H54 (cell line): ENCODE measurements at regions not wholly inside any gene's neighbourhood (a gene's known extent, or its start where the extent isn't known, plus 50 kb on each side); places are given as distances from the start of the nearest gene placed in this dataset.
A peak's percentile ranks its signal among the peaks of the same experiment; 100 is the strongest.

Source experiments
- DNase-seq: peaks from one replicate; pipeline ENCODE4 v3.0.0; 2011; ENCODE audit warnings: low spot score, mixed read lengths; ENCODE audit not compliant: insufficient read length
- FAIRE-seq: peaks from 3 replicates; lab custom pipeline; 2011; peaks lifted over from hg19 to GRCh38; lab: Jason Lieb, UNC
- POLR2A ChIP-seq: IDR thresholded peaks from 2 replicates; pipeline ENCODE4 v1.6.1; 2011; ENCODE audit warnings: low read depth, mild to moderate bottlenecking, low read length

DNA sequence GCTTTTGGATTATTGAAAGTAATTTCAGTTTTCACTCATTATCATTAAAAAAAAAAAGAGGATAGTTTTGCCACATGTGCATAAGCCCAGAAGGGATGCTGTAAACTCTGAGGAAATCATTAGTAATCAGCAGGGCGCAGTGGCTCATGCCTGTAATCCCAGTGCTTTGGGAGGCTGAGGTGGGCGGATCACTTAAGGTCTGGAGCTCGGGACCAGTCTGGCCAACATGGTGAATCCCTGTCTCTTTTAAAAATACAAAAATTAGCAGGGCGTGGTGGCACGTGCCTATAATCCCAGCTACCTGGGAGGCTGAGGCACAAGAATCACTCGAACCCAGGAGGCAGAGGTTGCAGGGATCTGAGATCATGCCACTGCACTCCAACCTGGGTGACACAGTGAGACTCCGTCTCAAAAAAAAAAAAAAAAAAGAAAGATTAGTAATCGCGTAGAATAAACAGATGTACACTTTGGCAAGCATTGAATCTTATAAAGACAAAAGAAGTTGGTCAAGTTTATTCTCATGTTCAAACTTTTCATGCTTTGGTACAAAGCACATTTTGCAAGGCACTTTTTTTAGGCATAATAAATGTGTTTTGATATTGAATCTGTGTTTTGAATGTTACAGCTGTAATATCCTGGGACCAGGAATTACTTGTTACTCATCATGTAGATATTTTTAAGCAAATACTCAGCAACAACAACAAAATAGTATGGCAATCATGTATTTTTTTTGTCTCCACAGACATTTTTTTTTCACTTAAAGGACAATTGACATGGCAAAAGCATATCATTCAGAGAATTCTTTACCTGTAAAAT, 93.2 kb upstream of the AGTR1 start:
- no peak for TF ChIP-seq POLR2A
- FAIRE-seq (peak; percentile 20), DNase-seq (no peak)

DNA sequence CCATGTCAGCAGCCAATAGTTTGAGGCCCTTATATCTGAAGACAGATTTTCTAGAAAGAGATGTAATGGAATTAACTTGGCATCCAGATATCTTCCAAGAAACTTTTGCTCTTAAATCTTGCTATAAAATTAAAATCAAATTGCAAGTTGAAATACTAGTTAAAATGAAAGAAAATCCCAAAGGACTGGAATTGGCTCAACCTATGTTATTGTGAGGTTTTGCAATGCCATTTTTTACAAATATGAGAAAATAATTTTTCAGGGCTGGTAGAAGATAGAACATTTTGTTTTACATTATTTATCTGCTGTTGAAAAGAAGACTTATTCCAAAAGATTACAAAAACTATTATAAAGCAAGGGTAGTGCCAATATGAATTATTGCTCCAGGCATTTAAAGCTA, 92.2 kb upstream of the AGTR1 start:
- DNase-seq (no peak), FAIRE-seq (no peak)
- no peak for TF ChIP-seq POLR2A

DNA sequence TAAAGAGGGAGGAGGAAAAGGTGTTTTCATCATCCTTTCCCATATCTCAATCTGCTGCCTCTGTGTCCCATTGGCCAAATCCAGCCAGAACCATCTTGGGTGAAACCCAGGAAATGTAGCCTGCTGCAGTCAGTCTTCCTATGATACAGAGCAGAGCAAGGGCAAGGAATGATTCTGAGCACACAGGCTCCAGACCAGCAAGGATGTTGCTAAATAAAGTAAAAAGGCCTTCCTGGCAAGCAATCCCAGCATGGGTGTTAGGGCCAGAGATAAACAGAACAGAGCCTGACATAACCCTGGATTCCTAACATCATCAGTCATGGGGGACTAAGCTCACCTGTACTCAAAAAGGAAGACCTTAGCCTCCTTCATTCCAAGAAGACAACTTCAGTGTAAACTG, 90.7 kb upstream of the AGTR1 start:
- FAIRE-seq (no peak), DNase-seq (no peak)
- TF ChIP-seq POLR2A = no peak

DNA sequence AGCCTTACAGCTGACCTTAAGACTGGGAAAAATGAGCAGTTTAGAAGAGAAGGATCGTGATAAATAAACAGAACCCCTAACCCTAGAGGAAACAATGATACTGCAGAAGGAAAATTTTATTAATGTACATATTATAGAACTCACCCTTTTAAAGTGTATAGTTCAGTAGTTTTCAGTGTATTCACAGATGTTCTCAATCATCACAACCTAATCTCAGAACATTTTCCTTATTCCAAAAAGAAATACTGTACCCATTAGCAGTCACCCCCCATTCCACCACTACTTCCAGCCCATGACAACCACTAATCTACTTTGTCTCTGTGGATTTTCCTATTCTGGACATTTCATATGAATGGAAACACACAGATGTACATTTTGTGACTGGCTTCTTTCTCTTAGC, 90.2 kb upstream of the AGTR1 start:
- DNase-seq (no peak), FAIRE-seq (no peak)
- no peak for TF ChIP-seq POLR2A

DNA sequence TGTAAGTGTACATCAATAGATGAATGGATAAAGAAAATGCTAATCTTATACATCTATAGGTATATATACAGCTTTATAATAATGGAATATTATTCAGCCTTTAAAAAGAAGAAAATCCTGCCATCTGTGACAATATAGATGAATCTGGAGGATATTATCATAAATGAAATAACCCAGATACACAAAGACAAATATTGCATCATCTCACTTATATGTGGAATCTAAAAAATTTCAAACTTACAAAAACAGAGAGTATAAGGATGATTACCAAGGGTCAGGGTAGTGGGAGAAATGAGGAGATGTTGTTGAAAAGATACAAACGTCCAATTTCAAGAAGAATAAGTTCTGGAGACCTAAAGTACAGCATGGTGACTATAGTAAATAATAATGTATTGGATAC, 85.4 kb upstream of the AGTR1 start:
- no peak for DNase-seq
- no peak for TF ChIP-seq POLR2A
- no peak for FAIRE-seq

DNA sequence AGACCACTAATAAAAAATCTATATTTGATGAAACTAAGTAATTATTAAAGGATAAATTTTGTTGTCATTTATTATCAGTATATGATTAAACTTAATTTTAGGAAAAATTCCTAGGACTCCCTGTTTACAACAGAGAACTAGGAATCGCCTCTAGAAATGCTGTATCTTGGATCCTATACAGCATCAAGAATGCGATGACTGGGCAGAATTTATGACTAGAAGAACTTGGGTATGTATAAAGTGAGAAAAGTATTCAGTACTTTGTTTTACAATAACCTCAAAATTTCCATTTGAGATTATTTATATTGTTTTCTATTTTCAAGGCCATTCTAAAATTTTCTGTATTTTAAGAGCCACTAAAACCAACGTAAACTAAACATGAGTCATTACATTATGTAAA, 82.3 kb upstream of the AGTR1 start:
- no peak for TF ChIP-seq POLR2A
- DNase-seq = no peak
- FAIRE-seq = no peak

DNA sequence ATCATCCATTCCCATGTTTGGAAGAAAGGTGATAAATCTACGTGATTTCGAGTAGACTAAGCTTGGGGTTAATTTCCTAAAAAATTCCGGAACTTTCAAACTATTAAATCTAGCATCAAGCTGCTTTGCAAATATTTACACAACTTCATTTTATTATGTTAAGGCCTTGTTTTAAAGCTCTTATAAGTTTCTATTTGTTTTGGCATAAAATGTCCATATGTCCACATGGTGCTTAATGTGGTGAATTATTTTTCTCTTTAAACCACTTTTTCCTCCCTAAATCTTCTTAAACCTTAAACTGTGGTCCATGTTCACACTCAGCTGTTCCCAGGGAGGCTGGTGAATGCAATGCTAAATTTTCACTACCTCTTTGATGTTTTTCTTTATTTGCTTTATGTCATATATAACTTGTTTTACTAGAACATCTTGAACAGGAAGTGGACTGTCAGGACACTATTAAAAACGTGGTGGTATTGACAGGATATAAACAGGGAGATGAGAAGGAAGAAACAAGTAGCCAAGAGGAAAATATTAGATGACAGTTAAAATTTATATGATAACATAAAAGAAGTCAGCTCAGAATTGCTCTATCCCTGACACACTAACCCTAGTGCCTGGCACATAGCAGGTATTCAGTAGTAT, 72.5 kb upstream of the AGTR1 start:
- FAIRE-seq (no peak), DNase-seq (no peak)

DNA sequence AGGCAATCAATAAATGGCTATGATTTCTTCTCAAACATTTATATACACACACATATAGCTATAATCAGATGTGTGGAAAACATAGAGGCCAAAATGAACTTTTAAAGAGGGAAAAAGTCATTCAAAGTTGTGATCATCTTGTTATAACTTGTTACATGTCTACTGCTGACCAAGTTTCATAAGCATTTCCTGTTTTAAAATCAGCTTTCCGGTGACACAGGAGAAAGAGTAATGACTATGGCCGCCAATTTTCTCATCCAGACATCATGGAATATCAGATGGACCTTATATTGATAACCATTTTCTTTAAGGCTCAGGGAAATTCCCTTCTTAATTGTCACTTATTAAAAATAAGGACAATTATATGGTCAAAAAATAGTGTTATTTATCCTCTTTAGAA, 71.7 kb upstream of the AGTR1 start:
- DNase-seq (no peak), FAIRE-seq (no peak)

More for the DNA sequence above, 72.5 kb upstream of the AGTR1 start:
- TF ChIP-seq POLR2A = no peak

DNA sequence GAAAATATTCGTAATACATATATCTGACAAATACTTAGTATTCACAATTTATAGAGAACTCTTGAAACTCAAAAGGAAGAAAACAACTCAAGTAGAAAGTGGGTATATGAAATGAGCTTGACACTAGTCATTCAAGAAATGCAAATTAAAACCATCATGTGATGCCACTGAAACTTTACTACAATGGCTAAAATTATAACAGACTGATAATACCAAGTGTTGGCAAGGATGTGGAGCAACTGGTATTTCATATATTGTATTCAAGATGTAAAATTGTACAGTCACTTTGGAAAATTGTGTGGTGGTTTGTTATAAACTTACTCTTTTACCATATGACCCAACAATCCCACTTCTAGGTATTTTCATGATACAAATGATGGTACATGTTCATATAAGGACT, 68.7 kb upstream of the AGTR1 start:
- no peak for TF ChIP-seq POLR2A
- FAIRE-seq (no peak), DNase-seq (no peak)

More for the DNA sequence above, 71.7 kb upstream of the AGTR1 start:
- no peak for TF ChIP-seq POLR2A

DNA sequence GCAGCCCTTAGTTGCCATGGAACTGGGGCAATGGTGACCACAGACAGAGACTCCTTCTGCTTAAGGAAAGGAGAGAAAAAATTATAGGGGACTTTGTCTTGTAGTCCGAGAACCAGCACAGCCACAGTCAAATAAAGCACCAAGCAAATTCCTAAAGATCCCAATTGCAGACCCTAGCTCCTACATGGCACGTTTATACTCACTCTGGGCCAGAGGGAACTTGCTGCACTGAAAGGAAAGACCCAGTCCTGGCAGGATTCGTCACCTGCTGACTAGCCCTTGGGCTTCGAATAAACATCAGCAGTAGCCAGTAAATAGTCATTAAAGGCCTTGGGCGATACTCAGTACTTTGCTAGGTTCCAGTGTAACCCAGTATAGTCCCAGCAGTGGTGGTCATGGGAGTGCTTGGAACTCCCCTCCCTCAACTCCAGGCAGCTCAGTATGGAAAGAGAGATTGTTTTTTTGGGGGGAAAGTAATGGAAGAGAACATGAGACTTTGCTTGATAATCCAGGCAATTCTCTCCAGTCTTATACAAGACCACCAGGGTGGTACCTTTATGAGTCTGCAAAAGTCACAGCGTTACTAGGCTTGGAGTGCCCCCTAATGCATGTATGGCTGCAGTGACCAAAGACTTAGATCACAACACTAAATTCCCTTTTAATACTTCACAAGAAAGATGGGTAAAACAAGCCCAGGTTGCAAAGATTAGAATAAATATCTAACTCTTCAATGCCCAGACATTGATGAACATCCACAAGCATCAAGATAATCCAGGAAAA, 66.4 kb upstream of the AGTR1 start:
- FAIRE-seq (no peak), DNase-seq (no peak)
- no peak for TF ChIP-seq POLR2A

DNA sequence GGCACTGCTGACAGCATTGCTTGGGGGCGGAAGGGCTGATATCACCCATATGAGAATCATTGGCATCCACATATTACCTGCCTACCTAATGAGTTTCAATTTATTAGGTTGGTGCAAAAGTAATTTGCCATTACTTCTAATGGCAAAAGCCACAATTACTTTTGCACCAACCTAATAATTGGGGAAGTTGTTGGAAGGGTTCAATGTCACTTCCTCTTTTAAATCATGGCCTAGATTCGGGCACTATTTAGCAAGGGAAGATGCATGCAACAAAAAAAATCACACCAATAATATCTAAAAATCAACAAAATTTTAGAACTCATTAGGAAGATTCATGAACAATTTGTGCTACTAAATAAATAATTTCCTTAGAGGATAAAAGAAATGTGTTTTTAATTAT, 56.0 kb upstream of the AGTR1 start:
- no peak for TF ChIP-seq POLR2A
- no peak for DNase-seq
- no peak for FAIRE-seq

DNA sequence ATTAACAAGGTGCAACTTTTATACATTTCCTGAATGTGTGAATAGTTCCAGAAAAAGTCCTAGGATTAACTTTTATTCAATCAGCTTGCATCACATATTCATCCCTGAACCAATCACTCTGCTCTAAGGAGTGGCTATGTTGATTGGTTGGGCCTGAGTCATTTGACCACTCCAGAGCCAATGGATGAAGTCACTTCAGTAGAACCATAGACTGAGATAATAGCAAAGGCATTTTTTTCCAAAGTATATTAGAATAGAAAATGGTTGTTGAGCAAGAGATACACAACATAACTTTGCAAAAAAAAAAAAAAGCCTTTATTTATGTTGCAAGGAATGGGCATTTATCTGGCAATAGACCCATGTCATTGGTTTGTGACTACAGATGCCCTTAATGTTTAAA, 55.5 kb upstream of the AGTR1 start:
- no peak for TF ChIP-seq POLR2A
- no peak for DNase-seq
- FAIRE-seq = no peak

DNA sequence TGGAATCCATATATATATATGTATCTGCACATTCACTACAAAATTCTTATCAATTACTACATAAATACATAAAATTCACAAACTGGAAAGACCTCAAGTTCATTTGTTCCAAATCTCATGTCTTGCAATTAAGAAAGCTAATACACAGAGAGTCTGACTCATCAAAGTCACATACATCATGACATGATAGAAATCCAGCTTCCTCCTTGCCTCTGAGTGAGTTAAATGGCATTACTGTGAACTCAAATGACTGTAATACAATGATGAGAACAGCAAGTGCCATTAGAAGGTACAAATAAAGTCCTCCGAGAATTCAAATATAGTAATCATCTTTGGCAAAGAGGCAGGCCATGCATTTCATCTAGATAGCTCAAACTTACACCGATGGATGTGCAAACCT, 55.1 kb upstream of the AGTR1 start:
- DNase-seq = no peak
- FAIRE-seq = peak; percentile 64
- TF ChIP-seq POLR2A = no peak

DNA sequence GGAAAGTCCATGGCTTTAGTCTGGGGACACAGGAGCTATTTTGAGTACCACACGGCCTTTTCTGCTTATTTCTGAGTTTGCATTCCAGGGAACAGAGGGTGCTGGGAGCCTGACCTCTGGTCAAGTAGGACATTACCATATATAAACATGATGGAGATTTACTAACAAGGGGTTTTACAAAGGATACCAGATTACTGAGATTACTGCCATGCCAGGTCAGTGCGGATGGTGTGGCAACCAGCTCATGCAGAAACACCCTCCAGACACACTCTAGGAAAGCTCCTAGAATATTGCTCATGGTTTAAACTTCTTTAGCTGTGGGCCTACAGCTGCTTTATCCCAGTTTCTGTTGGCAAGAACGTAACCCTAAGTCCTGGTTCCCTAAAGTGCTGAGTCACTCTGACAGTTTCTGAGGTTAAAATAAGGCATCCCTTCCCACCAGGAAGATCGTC, 54.3 kb upstream of the AGTR1 start:
- DNase-seq (no peak), FAIRE-seq (no peak)

More for the DNA sequence above, 54.3 kb upstream of the AGTR1 start:
- TF ChIP-seq POLR2A = no peak
